ENCODE measurements at regions not wholly inside any gene's neighbourhood (a gene's known extent, or its start where the extent isn't known, plus 50 kb on each side); places are given as distances from the start of the nearest gene placed in this dataset.
"Not testable (repeated sequence)": the region's sequence is repeated elsewhere in the genome, so short reads cannot be mapped to it uniquely, and the experiment has no call there.

DNA sequence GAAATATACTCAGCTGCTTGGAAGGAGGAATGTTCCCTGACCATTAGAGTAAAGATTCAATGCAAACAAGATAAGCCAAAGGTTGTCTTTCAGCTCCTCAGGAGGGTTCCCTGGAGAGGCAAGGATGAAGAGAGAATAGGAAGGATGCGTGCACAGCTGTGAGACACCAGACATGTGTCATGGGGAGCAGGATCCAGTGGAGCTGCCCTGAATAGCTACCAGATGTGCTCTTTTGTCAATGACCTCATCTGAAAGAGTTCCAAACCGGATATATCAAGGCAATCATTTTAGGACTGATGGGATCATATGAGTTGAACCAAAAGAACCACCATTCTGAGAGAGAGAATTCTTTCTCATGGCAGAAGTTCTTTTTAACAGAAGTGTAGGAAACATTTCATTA is 490.6 kb downstream of the IRS1 start:
- DNase-seq, result no peak

DNA sequence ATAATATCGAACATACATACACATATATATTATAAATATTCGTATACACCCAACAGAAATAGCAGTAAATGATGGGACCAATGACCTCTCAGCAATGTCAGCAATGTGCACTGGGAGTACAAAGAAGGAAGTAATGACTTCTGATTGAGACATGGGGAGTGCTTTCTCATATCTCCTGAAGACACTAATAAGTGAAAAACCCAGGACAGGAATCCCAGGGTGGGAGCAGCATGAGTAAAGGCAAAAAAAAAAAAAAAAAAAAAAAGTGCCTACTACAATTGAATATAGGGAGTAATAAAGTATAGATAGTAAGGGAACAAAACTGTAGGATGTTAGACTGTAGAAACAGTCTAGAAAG is 491.3 kb downstream of the IRS1 start:
- no peak for DNase-seq

DNA sequence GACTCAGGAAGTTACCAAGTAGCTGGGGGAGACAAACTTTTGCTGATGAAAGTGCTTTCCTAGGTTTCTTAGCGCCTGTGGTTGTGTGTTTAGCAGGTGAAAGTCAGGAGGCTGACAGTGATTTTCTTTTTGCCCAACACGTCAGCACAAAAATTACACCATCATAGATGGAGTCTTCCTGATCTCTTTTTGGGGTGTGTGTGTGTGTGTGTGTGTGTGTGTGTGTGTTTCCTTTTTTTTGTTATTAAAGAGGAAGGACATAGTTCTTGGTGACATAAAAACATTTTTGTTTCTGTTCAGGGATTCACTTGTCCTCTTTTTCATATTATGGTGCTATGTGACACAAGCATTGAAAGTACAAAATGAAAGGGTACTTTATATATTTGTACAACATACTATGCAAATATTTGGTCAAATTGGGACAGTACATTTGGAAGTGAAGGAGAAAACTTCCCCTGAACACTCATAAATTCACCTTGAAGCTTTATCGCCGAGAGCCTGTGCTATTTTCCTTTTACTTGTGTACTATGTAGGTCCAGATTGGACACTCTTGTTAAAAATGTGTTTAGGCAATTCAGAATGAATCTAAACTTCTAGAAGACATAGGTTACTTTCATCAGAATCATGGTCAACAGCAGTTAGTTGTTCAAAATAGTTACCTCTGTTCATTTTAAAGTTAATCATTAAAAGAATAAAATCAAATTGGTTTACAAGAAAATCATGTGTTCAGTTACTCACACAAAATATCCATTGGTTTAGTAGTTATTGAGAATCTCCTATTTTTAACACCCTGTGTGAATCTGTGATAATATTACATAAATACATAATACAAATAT is 491.9 kb downstream of the IRS1 start:
- DNase-seq, result no peak

DNA sequence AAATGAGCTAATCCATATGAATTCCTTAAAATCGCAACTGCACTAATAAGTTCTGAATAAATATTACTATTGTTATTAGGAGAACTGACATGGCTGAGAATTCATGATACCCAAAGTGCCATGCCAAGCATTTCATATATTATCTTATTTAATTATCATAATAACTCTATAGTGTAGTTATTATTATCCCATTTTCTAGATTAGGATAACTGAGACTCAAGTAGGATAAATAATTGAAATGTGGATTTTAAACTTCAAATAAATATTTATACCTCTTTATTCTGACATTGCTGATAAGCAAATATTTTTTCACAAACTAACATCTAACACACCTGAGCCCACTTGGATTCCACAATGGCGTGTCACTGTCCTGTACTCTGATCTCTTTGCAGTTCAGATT is 492.7 kb downstream of the IRS1 start:
- DNase-seq, result no peak

DNA sequence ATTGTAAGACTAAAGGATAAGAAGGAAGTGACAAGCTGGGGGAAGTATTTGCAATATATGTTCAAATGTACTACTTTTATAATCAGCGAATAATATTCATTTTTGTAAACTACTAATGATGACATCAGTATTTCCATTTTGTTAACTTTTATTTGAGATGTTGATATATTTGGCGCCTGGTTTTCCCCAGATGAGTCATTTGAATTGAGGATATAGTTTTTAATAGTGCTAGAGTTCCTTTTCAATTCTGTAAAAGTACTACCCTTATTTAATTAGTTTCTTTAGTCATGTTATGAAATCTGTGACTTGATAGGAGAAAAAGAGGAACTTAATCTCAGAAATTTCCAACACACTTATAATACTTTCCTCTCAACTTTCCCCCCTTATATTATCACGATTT is 495.3 kb downstream of the IRS1 start:
- DNase-seq, result no peak

DNA sequence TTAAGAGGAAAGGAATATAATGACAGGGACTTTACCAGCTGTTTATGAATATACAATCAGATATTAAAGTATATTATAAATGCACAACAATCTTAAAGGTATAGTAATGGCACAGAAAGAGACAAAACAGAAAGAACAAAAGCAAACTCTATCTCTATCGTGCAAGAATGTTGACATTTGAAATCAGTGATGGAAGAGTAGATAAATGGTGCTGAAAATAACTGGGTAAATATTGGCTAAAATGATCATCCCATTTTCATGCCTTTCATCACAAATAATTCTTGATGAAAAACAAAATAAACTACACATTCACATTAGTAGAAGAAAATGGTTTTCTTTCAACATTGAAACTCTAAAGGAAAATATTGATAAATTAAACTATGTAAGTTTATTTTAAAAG is 495.9 kb downstream of the IRS1 start:
- no peak for DNase-seq

DNA sequence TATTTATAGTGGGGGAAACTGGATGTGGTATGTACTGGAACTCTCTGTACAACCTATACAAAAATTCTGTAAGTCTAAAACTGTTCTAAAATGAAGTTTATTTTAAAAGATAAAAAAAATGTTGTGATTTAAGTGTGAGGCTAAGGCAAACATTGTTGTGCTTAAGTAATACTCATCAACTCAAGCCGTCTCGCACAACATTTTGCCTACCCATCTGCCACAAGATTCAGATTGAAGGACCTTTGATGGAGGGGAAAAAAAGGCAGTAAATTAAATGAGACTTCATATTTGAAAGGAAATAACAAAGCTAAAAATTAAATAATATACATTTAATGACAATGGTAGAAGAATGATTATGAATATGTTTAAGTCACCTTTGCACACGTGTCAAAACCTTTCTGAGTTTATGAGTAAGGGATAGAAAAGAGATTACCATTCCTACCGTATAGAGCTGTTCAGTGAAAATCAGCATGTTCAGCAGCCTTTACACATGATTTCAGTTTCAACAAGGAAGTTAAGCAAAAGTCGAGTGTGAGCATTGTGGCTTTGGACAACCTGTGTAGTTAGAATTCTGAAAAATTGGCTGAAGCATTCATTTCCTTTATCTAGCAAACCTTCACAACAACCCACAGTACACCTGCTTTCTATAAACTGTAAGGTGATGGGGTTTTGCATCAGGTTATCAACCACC is 499.3 kb downstream of the IRS1 start:
- DNase-seq, result no peak

DNA sequence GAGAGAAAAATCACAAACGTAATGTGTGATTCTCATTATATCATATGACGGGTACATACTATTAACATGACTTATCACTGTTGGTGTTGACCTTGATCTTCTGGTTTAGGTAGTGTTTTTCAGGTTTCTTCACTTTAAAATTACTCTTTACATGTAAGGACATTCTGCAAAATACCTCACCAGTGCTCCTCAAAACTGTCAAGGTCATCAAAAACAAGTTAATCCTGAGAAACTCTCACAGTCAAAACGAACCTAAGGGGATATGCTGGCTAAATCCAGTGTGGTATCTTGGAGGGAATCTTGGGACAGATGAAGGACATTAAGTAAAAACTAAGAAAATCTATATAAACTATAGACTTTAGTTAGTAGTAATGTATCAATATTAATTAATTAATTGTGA is 499.8 kb downstream of the IRS1 start:
- no peak for DNase-seq

DNA sequence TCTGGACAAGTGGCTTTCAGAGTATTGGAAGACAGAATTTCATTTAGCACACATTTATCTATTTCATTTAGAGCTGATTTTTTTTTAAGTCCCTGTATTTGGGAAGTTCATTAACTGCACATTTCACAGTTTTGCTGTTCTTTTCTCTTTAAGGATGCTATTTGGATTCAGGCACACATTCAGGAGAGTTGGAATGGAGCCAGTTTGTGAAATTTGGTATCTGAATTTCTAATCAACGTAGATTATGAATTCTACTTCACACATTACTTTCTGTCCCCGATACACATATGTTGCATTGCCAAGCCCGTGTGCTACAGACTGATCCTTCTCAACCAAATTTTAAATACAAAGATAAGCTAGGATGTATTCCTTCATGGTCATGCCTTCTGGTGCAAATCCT is 503.9 kb downstream of the IRS1 start:
- DNase-seq, result no peak

DNA sequence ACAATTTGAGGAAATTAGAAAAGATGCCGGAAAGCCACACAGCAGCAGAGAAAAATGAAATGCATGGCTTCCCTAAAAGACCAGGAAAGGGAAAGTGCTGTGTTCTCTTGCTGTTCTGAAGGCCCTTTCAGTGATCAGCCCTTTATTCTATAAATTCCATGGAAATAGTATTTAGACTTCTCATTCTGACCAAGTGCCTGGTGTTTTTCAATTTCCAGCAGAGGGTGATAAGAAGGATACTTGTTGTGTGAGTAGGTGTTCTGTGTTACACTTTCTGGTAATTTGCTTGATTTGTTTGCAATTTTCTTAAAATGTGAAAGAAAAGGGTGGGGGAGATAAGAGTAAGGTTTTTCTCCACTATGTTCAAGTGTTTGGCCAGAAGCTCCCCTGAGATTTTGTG is 504.5 kb downstream of the IRS1 start:
- DNase-seq, result no peak

DNA sequence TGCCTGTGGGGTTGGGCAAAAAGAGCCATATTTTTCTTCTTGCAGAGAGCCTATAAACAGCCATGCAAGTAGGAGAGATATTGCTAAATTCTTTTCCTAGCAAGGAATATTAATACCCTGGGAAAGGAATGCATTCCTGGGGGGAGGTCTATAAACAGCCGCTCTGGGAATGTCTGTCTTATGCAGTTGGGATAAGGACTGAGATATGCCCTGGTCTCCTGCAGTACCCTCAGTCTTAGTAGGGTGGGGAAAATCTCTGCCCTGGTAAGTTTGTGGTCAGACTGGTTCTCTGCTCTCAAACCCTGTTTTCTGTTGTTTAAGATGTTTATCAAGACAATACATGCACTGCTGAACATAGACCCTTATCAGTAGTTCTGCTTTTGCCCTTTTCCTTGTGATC is 508.3 kb downstream of the IRS1 start:
- DNase-seq, result not testable (repeated sequence)

DNA sequence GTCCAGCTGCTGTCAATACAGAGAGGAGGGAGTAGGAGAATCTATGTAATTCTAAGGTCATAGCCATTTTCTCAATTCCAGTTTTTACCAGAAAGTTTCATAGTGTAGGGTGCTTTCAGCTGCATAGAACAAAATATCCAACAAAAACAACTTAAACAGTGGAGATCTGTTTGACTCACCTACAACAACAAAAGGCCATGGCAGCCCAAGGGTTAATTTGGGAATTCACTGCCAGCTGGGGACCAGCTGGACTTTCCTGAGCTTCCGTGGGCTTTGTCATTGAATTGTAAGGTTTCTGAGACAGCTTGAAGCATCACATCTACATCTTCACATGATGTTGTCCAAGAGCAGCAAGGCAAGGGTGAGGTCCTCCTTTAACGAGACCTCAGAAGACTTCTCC is 512.7 kb downstream of the IRS1 start:
- DNase-seq, result no peak

DNA sequence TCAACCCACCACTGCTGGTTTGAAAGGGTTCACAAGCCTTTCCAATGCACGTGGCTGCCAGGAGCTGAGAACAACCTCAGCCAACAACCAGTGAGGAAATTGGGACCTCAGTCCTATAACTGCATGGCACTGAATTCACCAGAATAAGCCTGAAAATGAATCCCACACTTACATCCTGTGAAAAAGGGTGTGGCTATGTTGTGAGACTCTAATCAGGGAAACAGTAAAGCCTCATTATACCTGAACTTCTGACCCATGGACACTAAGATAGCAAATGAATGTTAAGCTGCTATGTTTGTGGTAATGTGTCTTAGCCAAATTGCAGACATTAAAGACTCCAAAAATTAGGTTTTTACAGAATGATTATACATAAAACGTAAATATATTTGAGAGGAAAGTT is 515.8 kb downstream of the IRS1 start:
- DNase-seq, result no peak

DNA sequence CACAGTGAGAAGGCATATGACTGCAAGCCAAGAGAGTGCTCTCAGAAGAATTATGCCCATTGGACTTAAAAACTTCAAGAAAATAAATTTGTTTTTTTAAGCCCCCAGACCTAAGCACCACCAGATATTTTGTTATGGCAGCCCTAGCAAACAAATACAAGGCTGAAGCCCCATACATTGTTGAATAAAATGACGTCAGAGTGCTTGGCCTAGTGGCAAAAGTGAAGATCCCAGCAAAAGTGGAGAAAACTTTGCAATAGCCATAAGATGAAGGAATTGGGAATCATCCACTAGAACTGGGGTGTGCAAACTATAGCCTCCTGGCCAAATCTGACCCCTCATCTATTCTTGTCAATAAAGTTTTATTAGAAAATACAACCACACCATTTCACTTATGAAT is 517.5 kb downstream of the IRS1 start:
- no peak for DNase-seq

DNA sequence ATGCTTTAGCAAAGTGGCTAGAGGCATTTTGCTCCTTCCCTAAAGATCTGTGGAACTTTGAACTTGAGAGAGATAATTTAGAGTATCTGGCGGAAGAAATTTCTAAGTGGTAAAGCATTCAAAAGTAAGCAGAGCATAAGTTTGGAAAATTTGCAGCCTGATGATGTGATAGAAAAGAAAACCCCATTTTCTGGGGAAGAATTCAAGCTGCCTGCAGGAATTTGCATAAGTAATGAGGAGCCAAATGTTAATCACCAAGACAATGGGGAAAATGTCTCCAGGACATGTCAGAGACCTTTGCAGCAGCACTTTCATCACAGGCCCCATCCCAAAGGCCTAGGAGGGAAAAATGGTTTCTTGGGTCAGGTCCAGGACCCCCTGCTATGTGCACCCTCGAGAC is 519.5 kb downstream of the IRS1 start:
- not testable (repeated sequence) for DNase-seq

DNA sequence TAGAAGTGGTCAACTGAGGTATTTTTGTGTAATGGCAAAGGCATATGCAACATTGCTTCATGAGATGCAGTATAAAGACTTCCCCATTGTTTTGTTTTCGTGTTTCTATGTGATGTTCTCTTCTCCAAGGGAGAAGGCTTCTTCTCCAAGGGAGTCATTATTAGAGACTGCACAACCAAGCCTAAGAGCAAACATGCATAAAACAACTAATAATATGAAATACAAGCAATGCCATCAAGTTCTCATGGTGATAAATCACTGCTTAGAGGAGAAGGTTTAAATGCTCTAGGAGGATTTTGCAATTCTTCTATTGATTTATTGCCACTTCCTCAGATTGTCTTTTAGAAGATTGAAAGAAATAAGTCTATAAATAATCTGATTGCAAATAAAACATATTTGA is 524.4 kb downstream of the IRS1 start:
- DNase-seq, result no peak

DNA sequence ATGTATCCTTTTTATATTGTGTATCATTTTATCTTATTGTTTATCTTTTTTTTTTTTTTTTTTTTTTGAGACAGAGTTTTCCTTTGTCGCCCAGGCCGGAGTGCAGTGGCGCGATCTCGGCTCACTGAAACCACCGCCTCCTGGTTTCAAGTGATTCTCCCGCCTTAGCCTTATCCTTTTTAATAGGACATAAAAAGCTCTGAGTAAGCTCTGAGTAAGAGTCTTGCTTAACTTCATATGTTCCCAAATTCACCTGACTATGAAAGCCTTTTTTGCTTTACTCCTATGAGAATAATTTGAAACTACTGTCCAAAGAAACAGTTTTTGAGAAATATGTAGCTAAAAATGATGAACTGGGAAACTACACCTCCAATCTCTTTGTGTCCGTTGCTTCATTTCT is 525.5 kb downstream of the IRS1 start:
- DNase-seq, result no peak

DNA sequence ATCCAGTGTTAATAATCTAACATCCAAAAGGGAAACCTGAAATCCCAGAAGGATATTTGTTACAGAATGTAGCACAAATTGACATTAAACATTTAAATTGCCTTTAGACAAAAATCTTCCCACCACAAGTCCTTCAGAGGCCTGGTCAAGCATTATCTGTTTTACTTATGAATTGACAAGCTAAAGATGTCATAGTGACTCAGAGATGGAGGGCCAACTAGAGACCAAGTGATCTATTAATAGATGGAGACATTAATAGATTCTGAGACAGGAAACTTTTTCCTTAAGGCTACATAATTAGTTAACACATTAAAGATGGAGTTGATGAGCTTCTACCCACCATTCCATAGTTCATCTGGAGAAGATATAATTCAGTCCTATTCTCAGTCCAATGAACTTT is 526.2 kb downstream of the IRS1 start:
- no peak for DNase-seq

DNA sequence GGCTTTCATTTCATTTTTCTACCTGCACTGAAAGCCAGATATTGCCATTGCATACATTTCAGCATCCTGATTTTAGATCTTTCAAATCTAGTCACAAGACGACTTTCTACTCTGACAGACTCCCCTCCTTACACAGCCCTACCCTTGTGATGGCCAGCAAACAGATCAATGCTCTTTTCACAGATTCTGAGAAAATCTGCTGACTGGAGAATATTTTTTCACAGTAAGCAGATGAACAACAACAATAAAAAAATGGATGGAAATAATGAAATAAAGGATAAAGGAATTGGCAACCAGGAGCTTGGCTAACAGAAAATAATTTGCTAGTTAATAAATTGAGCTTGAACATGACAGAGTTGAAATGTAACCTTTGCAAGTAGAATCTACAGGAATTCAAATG is 527.2 kb downstream of the IRS1 start:
- no peak for DNase-seq

DNA sequence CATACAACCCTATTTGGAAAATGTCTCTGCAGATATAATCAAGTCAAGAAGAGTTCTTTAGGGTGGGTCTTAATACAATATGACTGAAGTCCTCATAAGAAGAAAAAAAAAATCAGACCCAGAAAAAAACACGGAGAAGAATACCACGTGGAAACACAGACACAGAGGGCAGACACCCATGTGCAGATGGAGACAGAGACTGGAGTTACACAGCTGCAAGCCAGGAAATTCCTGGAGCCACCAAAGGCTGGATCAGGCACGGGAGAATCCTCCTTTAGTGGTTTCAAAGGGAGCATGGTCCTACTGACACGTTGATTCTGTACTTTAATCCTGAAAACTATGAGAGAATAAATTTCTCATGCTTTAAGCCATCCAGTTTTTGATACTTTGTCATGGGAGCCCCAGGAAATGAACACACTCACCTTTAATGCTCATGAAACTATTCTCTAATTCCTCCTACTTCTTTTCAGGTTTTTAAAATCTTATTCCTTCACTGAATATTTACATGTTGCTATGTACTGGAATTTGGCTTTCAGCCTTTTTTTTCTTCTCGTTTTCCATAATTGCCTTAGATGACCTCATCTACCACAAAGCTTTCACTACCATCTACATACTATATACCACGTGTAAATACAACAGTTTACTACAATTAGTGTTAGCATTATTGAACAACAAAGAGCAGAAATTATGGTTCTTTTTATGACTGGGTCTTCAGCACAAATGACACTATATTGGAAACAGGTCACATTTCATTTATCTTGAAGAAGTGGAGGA is 529.1 kb downstream of the IRS1 start:
- no peak for DNase-seq

DNA sequence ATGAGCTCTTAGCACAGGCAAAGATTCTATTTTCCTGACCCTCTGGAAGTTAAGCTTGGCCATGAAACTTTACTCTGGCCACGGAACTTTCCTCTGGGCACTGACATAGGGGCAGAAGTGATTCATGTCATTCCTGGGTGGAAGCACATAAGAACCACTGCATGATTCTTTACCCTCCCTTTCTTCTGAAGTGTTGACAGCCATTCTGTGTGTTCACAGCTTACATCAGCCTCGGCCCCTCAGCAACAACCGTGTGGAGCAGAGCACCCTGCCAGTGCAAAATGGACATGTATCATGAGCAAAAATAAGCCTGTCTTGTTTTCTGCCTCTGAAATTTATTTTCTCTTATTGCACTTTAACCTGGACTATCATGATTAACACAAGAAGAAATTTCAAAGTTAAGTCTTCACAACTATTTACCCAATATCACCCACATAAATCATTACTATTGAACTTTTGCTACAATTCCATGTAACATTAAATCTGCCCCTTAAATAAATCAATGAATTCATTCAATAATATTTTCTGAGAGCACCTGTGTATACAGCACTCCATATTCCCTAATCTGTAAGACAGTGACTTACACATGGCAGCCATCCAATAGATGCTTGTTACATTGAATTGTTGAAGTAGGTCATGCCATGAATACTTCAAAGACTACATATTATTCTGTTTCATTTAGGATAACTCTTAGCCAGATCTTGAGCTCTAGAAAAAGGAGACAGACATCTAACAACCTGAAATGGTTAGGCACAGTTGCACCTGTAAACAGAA is 531.9 kb downstream of the IRS1 start:
- no peak for DNase-seq

DNA sequence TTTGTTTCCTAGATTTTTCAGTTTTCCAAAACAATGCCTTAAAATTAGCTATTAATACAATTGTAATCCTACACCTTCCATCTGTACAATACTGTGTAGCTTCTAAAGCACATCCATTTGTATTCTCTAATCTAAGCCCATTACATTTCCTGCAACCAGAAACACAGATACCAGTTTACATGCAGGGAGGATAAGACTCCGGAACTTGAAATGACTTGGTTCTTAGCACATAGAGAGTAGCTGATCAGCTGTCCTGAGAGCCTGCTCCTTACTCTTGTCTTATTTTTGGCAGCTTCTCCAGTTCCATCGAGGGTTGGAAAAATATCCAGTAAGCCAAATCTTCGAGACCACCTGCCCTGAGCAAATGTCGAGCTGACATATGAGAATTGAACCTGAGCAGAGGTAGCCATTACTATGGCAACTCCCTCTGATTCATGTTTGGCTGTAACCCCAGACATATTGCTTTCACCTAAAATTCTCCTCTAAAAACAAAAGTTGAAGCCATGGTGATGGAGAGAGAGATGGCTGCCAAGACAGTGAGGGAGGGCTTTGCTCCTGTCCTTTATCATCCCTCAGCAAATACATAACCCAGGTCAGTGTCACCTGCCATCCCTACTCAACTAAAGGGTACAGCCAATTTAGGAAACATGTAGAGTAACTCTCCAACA is 542.8 kb downstream of the IRS1 start:
- DNase-seq, result no peak

DNA sequence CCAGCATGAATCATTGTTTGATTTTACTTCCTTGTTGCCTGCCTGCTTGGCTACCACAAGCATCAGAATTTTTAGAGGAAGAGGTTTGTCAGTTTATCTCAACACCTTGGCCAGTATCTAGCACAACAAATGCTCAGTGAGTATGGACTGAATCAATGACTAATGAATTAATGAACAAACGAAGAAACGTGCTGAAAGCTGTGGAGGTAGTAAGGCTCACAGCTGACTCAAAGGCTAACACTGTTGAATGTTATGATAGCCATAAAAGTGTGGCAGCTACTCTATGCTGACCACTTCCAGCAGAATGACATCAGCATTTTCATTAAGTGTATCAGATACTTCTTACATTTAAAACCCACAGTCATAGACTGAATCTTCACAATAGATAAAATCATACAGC is 543.4 kb downstream of the IRS1 start:
- no peak for DNase-seq
